ENCODE measurements at regions not wholly inside any gene's neighbourhood (a gene's known extent, or its start where the extent isn't known, plus 50 kb on each side); places are given as distances from the start of the nearest gene placed in this dataset.
A peak's percentile ranks its signal among the peaks of the same experiment; 100 is the strongest.

- Histone ChIP-seq H3K27ac (no peak overlapping the region), H3K4me1 (replicated peaks in 1 of 2) (peaks cover 7 to 16% of the 10 kb centered on the region in 2 donors), H3K4me3 (no peak overlapping the region)
- WGBS, 10 experiments: 55 to 100% (median 94%) methylated on average over 2 of the region's 2 CpGs; no CpG with 5 or more reads in 5 of the 10 experiments
- in situ Hi-C loops (cut with MboI; ENCODE audit: low pct_unique_long_range_greater_than_20kb in 2 of 9, low sequenced_read_pairs in 9 of 9, unreplicated experiment in 9 of 9): no loop called here
- no peak for ATAC-seq (replicated peaks in 6 of 8)
These were observed 171.6 kb upstream of the SETBP1 start for GRCh38 chr18:44509048-44509447.

GRCh38 chr18:44510390-44510789, 170.3 kb upstream of the SETBP1 start:
- Histone ChIP-seq H3K4me1 (replicated peaks in 1 of 2) (peaks cover 7 to 16% of the 10 kb centered on the region in 2 donors), H3K27ac (no peak overlapping the region), H3K4me3 (no peak overlapping the region)
- in situ Hi-C loops (cut with MboI; ENCODE audit: low pct_unique_long_range_greater_than_20kb in 2 of 9, low sequenced_read_pairs in 9 of 9, unreplicated experiment in 9 of 9): no loop called here
- ATAC-seq (replicated peaks in 6 of 8): peak in 5 of 8 experiments; percentile 19 to 80 (median 54)
- WGBS, 10 experiments: 10 to 43% (median 29%) methylated on average over 4 to 6 of the region's 6 CpGs

- in situ Hi-C loops (cut with MboI; ENCODE audit: low pct_unique_long_range_greater_than_20kb in 2 of 9, low sequenced_read_pairs in 9 of 9, unreplicated experiment in 9 of 9): no loop called here
- 82 to 100% (median 93%) methylated on average over 2 to 3 of the region's 3 CpGs for WGBS, 10 experiments
These were observed 167.5 kb upstream of the SETBP1 start for GRCh38 chr18:44513233-44513632.

GRCh38 chr18:44514106-44514505, 166.6 kb upstream of the SETBP1 start:
- Histone ChIP-seq H3K4me1 (replicated peaks in 1 of 2) (peaks cover 7 to 16% of the 10 kb centered on the region in 2 donors), H3K27ac (no peak overlapping the region), H3K4me3 (no peak overlapping the region)
- ATAC-seq (replicated peaks in 6 of 8): no peak
- WGBS, 10 experiments: 0 to 100% (median 45%) methylated on average over 1 of the region's 1 CpG; no CpG with 5 or more reads in 2 of the 10 experiments
- in situ Hi-C loops (cut with MboI; ENCODE audit: low pct_unique_long_range_greater_than_20kb in 2 of 9, low sequenced_read_pairs in 9 of 9, unreplicated experiment in 9 of 9): no loop called here

More at GRCh38 chr18:44513233-44513632, 167.5 kb upstream of the SETBP1 start:
- Histone ChIP-seq H3K27ac (no peak overlapping the region), H3K4me3 (no peak overlapping the region), H3K4me1 (replicated peaks in 1 of 2) (peaks cover 7 to 16% of the 10 kb centered on the region in 2 donors)
- no peak for ATAC-seq (replicated peaks in 6 of 8)

- H3K4me1 ChIP-seq (replicated peaks in 1 of 2): peaks cover 5 to 10% of the 10 kb centered on the region in 2 donors
- 83 to 100% (median 100%) methylated on average over 1 of the region's 1 CpG; no CpG with 5 or more reads in 5 of the 10 experiments for whole genome bisulfite sequencing, 10 experiments
- H3K27ac ChIP-seq: no peak overlapping the region
- no peak overlapping the region for H3K4me3 ChIP-seq
- ATAC-seq (replicated peaks in 6 of 8): no peak
- in situ Hi-C loops (cut with MboI; ENCODE audit: low pct_unique_long_range_greater_than_20kb in 2 of 9, low sequenced_read_pairs in 9 of 9, unreplicated experiment in 9 of 9): no loop called here
These were observed 165.9 kb upstream of the SETBP1 start for GRCh38 chr18:44514766-44515165.

GRCh38 chr18:44516450-44516849, 164.2 kb upstream of the SETBP1 start:
- no peaks in the 10 kb centered on the region for H3K4me1 ChIP-seq (replicated peaks in 1 of 2)
- 0 to 82% (median 59%) methylated on average over 1 of the region's 1 CpG; no CpG with 5 or more reads in 2 of the 10 experiments for WGBS, 10 experiments
- H3K4me3 ChIP-seq: no peak overlapping the region
- H3K27ac ChIP-seq: no peak overlapping the region
- in situ Hi-C loops (cut with MboI; ENCODE audit: low pct_unique_long_range_greater_than_20kb in 2 of 9, low sequenced_read_pairs in 9 of 9, unreplicated experiment in 9 of 9): no loop called here
- ATAC-seq (replicated peaks in 6 of 8): peak in 3 of 8 experiments; percentile 60 to 95 (median 63)

- ATAC-seq (replicated peaks in 6 of 8): no peak
These were observed 163.6 kb upstream of the SETBP1 start for GRCh38 chr18:44517136-44517535.

GRCh38 chr18:44518091-44518615, 162.5 kb upstream of the SETBP1 start:
- no peak overlapping the region for H3K4me3 ChIP-seq
- in situ Hi-C loops (cut with MboI; ENCODE audit: low pct_unique_long_range_greater_than_20kb in 2 of 9, low sequenced_read_pairs in 9 of 9, unreplicated experiment in 9 of 9): no loop called here
- peak in 2 of 8 experiments; percentile 18 to 48 for ATAC-seq (replicated peaks in 6 of 8)
- no peaks in the 10 kb centered on the region for H3K4me1 ChIP-seq (replicated peaks in 1 of 2)
- no peak overlapping the region for H3K27ac ChIP-seq
- WGBS, 10 experiments: 13 to 75% (median 39%) methylated on average over 2 to 4 of the region's 4 CpGs; no CpG with 5 or more reads in 4 of the 10 experiments

More at GRCh38 chr18:44517136-44517535, 163.6 kb upstream of the SETBP1 start:
- no peaks in the 10 kb centered on the region for H3K4me1 ChIP-seq (replicated peaks in 1 of 2)
- H3K4me3 ChIP-seq: no peak overlapping the region
- WGBS, 10 experiments: no CpG with 5 or more reads among the region's 3 CpGs
- no peak overlapping the region for H3K27ac ChIP-seq
- in situ Hi-C loops (cut with MboI; ENCODE audit: low pct_unique_long_range_greater_than_20kb in 2 of 9, low sequenced_read_pairs in 9 of 9, unreplicated experiment in 9 of 9): no loop called here

- 20 to 63% (median 40%) methylated on average over 1 of the region's 1 CpG; no CpG with 5 or more reads in 7 of the 10 experiments for WGBS, 10 experiments
- in situ Hi-C loops (cut with MboI; ENCODE audit: low pct_unique_long_range_greater_than_20kb in 2 of 9, low sequenced_read_pairs in 9 of 9, unreplicated experiment in 9 of 9): no loop called here
- Histone ChIP-seq H3K4me1 (replicated peaks in 1 of 2) (no peaks in the 10 kb centered on the region), H3K4me3 (no peak overlapping the region), H3K27ac (no peak overlapping the region)
- no peak for ATAC-seq (replicated peaks in 6 of 8)
These were observed 162.0 kb upstream of the SETBP1 start for GRCh38 chr18:44518666-44519065.

GRCh38 chr18:44520981-44521667, 159.6 kb upstream of the SETBP1 start:
- Histone ChIP-seq H3K27ac (no peak overlapping the region), H3K4me3 (no peak overlapping the region), H3K4me1 (replicated peaks in 1 of 2) (no peaks in the 10 kb centered on the region)
- WGBS, 10 experiments: 0 to 100% (median 90%) methylated on average over 1 to 3 of the region's 3 CpGs; no CpG with 5 or more reads in 1 of the 10 experiments
- no peak for ATAC-seq (replicated peaks in 6 of 8)
- in situ Hi-C loops (cut with MboI; ENCODE audit: low pct_unique_long_range_greater_than_20kb in 2 of 9, low sequenced_read_pairs in 9 of 9, unreplicated experiment in 9 of 9): no loop called here

GRCh38 chr18:44521668-44522022, 159.0 kb upstream of the SETBP1 start:
- no peak overlapping the region for H3K27ac ChIP-seq
- in situ Hi-C loops (cut with MboI; ENCODE audit: low pct_unique_long_range_greater_than_20kb in 2 of 9, low sequenced_read_pairs in 9 of 9, unreplicated experiment in 9 of 9): no loop called here
- H3K4me1 ChIP-seq (replicated peaks in 1 of 2): no peaks in the 10 kb centered on the region
- ATAC-seq (replicated peaks in 6 of 8): no peak
- H3K4me3 ChIP-seq: no peak overlapping the region

GRCh38 chr18:44526705-44527415, 153.8 kb upstream of the SETBP1 start:
- no peak for ATAC-seq (replicated peaks in 6 of 8)
- no peak overlapping the region for H3K27ac ChIP-seq
- no peak overlapping the region for H3K4me3 ChIP-seq
- H3K4me1 ChIP-seq (replicated peaks in 1 of 2): no peaks in the 10 kb centered on the region
- in situ Hi-C loops (cut with MboI; ENCODE audit: low pct_unique_long_range_greater_than_20kb in 2 of 9, low sequenced_read_pairs in 9 of 9, unreplicated experiment in 9 of 9): no loop called here

- ATAC-seq (replicated peaks in 6 of 8): no peak
- in situ Hi-C loops (cut with MboI; ENCODE audit: low pct_unique_long_range_greater_than_20kb in 2 of 9, low sequenced_read_pairs in 9 of 9, unreplicated experiment in 9 of 9): no loop called here
- H3K27ac ChIP-seq: no peak overlapping the region
- H3K4me3 ChIP-seq: no peak overlapping the region
- no peaks in the 10 kb centered on the region for H3K4me1 ChIP-seq (replicated peaks in 1 of 2)
- 67 to 100% (median 98%) methylated on average over 1 to 2 of the region's 2 CpGs; no CpG with 5 or more reads in 2 of the 10 experiments for WGBS, 10 experiments
These were observed 147.6 kb upstream of the SETBP1 start for GRCh38 chr18:44533071-44533470.
